GM06990 (cell line): ENCODE measurements at regions not wholly inside any gene's neighbourhood (a gene's known extent, or its start where the extent isn't known, plus 50 kb on each side); places are given as distances from the start of the nearest gene placed in this dataset.

Experiments used
- DNase-seq: peaks from one replicate; pipeline ENCODE4 v3.0.0-alpha.2; 2011; ENCODE audit not compliant: insufficient read length; ENCODE audit errors: extremely low read depth
- H3K27me3 ChIP-seq: replicated peaks from 2 replicates; pipeline ENCODE4 v1.6.0; 2011; ENCODE audit warnings: low read length; ENCODE audit not compliant: control insufficient read depth, insufficient read depth
- H3K36me3 ChIP-seq: 2 replicates; pipeline ENCODE4 v1.5.1; 2011; ENCODE audit warnings: low read length; ENCODE audit not compliant: control insufficient read depth, insufficient read depth
- H3K4me3 ChIP-seq: replicated peaks from 2 replicates; pipeline ENCODE4 v1.5.1; 2011; ENCODE audit warnings: low read depth, mild to moderate bottlenecking, control low read depth, low read length
- CTCF ChIP-seq: IDR thresholded peaks from 2 replicates; pipeline ENCODE4 v1.5.1; 2011; ENCODE audit warnings: low read length, control low read depth, mild to moderate bottlenecking, inconsistent platforms; ENCODE audit not compliant: insufficient read depth, poor library complexity, severe bottlenecking

DNA sequence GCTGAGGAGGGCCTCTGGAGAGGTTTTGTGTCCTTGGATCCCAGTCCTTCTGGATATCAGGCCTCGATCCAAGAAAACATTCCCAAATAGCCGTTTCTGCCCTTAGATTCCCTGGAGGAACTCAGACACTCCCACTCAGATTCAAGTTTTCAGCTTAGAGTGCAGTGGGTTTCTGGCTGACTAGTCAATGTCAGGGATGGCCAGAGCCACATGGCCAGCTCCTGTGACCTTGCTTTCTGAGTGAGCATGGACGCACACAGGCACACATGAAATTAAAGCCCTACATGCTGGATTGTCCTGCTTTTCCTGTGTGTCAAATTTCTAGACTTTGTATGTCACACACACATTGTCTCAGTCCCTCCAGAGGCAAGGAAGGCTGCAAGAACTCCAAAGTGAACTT is 86.2 kb downstream of the TNFAIP2 start:
- Histone ChIP-seq H3K27me3 (no peaks in the 10 kb centered on the region; the same call in 1 of the 2 replicates), H3K36me3 (no peaks in the 10 kb centered on the region), H3K4me3 (no peak overlapping the region)
- TF ChIP-seq CTCF, result no peak
- DNase-seq, result no peak

DNA sequence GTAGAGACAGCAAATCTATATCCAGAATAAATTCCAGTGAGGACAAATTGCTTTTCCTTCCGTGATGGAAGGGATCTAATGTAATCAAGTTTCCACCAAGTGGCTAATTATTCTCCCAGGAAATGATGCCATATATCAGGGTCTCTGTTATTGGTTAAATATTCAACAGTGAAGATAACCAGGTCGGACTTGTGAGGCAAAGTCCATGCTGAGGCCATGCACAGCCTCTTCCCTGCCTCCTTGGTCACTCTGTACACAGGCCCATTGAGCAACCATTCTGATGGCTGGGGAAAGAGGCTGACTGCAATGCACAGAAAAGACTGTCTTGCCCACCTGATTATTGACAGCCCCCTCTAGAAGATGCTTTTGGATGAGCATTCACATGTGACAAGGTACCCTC is 90.1 kb downstream of the TNFAIP2 start:
- Histone ChIP-seq H3K27me3 (no peaks in the 10 kb centered on the region; the same call in 1 of the 2 replicates), H3K36me3 (no peaks in the 10 kb centered on the region), H3K4me3 (no peak overlapping the region)
- DNase-seq, result no peak
- TF ChIP-seq CTCF, result no peak

GRCh38 chr14:103214461-103214958 is 91.2 kb downstream of the TNFAIP2 start:
- DNase-seq, result no peak
- Histone ChIP-seq H3K36me3 (no peaks in the 10 kb centered on the region), H3K27me3 (no peaks in the 10 kb centered on the region; the same call in 1 of the 2 replicates), H3K4me3 (no peak overlapping the region)
- no peak for TF ChIP-seq CTCF

GRCh38 chr14:103216399-103216798 is 93.1 kb downstream of the TNFAIP2 start:
- Histone ChIP-seq H3K4me3 (no peak overlapping the region), H3K36me3 (no peaks in the 10 kb centered on the region), H3K27me3 (no peaks in the 10 kb centered on the region; the same call in 1 of the 2 replicates)
- TF ChIP-seq CTCF, result no peak
- DNase-seq, result no peak

- Histone ChIP-seq H3K27me3 (no peaks in the 10 kb centered on the region; the same call in 1 of the 2 replicates), H3K4me3 (no peak overlapping the region), H3K36me3 (no peaks in the 10 kb centered on the region)
- no peak for TF ChIP-seq CTCF
- no peak for DNase-seq
These were observed 93.6 kb downstream of the TNFAIP2 start for GRCh38 chr14:103216857-103217256.

- Histone ChIP-seq H3K4me3 (no peak overlapping the region), H3K36me3 (no peaks in the 10 kb centered on the region), H3K27me3 (no peaks in the 10 kb centered on the region; the same call in 1 of the 2 replicates)
- no peak for TF ChIP-seq CTCF
- DNase-seq, result no peak
These were observed 94.3 kb downstream of the TNFAIP2 start for GRCh38 chr14:103217538-103217937.
